ENCODE measurements at regions not wholly inside any gene's neighbourhood (a gene's known extent, or its start where the extent isn't known, plus 50 kb on each side); places are given as distances from the start of the nearest gene placed in this dataset.
A peak's percentile ranks its signal among the peaks of the same experiment; 100 is the strongest.

DNA sequence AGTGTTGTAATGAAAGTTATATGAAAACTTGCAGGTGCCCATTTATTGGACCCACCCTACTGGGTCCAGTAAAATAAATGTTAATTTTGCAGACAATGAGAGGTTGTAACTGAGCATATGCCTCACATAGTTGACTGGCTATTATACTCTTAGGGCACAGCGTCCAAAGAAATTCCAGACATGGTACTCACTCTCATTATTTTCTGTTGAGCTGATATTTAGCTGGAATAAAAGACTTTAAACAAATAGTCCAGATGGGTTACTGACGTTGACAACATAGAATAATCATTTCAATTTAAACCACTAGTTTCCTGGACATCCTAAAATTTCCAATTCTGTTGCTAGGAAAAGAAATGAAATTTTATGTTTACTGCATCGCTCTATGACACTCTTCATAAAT lies 174.5 kb downstream of the ZNF365 start:
- intact Hi-C loops (cut with micrococcal nuclease): no loop called here
- H3K27ac ChIP-seq (ENCODE audit: low read length): no peak overlapping the region
- peaks cover 7 to 16% of the 10 kb centered on the region in 2 donors for H3K27me3 Mint-ChIP-seq (ENCODE audit: low read depth in 2 of 2)
- H3K4me1 ChIP-seq (ENCODE audit: control insufficient read depth, insufficient read depth, low read length): no peaks in the 10 kb centered on the region
- no peak for DNase-seq
- H3K9me3 ChIP-seq (ENCODE audit: control insufficient read depth, insufficient read depth, low read length): no peaks in the 10 kb centered on the region
- no peaks in the 10 kb centered on the region for H3K27me3 ChIP-seq (ENCODE audit: control insufficient read depth, insufficient read depth, low read length)
- H3K4me3 ChIP-seq (ENCODE audit: low read length): no peak overlapping the region
- H3K9me3 Mint-ChIP-seq: no peaks in the 10 kb centered on the region
- ATAC-seq: no peak
- TF ChIP-seq, protein P1, sequence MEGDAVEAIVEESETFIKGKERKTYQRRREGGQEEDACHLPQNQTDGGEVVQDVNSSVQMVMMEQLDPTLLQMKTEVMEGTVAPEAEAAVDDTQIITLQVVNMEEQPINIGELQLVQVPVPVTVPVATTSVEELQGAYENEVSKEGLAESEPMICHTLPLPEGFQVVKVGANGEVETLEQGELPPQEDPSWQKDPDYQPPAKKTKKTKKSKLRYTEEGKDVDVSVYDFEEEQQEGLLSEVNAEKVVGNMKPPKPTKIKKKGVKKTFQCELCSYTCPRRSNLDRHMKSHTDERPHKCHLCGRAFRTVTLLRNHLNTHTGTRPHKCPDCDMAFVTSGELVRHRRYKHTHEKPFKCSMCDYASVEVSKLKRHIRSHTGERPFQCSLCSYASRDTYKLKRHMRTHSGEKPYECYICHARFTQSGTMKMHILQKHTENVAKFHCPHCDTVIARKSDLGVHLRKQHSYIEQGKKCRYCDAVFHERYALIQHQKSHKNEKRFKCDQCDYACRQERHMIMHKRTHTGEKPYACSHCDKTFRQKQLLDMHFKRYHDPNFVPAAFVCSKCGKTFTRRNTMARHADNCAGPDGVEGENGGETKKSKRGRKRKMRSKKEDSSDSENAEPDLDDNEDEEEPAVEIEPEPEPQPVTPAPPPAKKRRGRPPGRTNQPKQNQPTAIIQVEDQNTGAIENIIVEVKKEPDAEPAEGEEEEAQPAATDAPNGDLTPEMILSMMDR (IDR thresholded peaks at IDR 0.05): no peak
- no peaks in the 10 kb centered on the region for H3K4me1 Mint-ChIP-seq
- H3K4me3 Mint-ChIP-seq: no peak overlapping the region
- H3K36me3 ChIP-seq (ENCODE audit: control insufficient read depth, insufficient read depth, low read length): no peaks in the 10 kb centered on the region
- H3K27ac Mint-ChIP-seq: no peak overlapping the region
- 89% methylated on average over 1 of the region's 3 CpGs for WGBS (ENCODE audit: insufficient coverage)
- H3K36me3 Mint-ChIP-seq: no peaks in the 10 kb centered on the region

DNA sequence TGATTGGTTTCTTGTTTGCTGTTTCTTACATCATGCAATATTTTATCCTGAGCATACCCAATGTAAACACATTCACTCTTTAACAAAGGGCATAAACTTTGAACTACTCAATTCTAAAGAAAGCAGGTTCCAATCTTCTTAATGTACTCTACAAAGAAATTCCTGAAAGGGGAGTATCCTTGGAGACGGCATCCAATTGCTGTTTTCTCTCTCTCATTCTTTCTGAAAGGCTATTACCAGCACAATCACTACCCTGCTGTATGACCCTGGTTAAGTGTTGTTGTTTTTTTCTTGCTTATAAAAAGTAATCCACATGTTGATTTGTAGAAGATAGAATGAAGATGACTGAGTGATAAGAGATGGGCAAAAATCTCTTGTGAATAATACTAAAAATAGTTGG lies 176.0 kb downstream of the ZNF365 start:
- no CpG with 5 or more reads among the region's 1 CpG for WGBS (ENCODE audit: insufficient coverage)
- intact Hi-C loops (cut with micrococcal nuclease): no loop called here
- H3K36me3 ChIP-seq (ENCODE audit: control insufficient read depth, insufficient read depth, low read length): no peaks in the 10 kb centered on the region
- no peaks in the 10 kb centered on the region for H3K27me3 ChIP-seq (ENCODE audit: control insufficient read depth, insufficient read depth, low read length)
- peaks cover 7 to 22% of the 10 kb centered on the region in 2 donors for H3K27me3 Mint-ChIP-seq (ENCODE audit: low read depth in 2 of 2)
- no peak overlapping the region for H3K4me3 ChIP-seq (ENCODE audit: low read length)
- no peak overlapping the region for H3K27ac Mint-ChIP-seq
- H3K9me3 ChIP-seq (ENCODE audit: control insufficient read depth, insufficient read depth, low read length): no peaks in the 10 kb centered on the region
- H3K4me1 Mint-ChIP-seq: no peaks in the 10 kb centered on the region
- TF ChIP-seq, protein P1 (IDR thresholded peaks at IDR 0.05): no peak
- no peaks in the 10 kb centered on the region for H3K36me3 Mint-ChIP-seq
- no peak for ATAC-seq
- H3K9me3 Mint-ChIP-seq: no peaks in the 10 kb centered on the region
- no peaks in the 10 kb centered on the region for H3K4me1 ChIP-seq (ENCODE audit: control insufficient read depth, insufficient read depth, low read length)
- H3K27ac ChIP-seq (ENCODE audit: low read length): no peak overlapping the region
- no peak overlapping the region for H3K4me3 Mint-ChIP-seq
- DNase-seq: no peak

DNA sequence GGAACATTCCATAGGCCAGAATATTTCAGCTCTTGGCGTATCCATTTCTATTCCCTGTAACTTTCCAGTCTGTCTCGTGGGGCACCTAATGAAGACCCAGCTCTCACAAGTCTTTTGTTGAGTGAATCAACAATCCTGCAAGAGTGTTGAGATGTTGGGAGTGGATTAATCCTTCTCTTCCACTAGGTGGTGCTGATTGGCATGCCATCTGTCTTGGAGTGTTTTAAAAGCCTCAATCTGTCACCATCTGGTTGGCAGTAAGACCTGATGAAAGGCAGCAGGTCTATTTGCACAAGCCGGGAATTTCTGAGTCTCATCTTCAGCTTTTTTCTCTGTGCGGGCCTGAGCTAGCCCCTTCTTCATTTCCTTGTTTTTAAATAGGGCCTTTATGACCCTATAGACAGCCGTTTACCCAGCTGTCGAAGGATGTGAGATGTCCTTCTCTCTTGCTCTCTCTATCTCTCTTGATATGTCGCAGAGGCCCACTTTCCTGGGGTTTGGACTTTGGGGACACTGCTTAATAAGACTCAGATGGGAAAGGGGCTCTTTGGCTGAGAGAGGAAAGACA lies 180.5 kb downstream of the ZNF365 start:
- Mint-ChIP-seq H3K27ac (no peak overlapping the region), H3K4me3 (no peak overlapping the region), H3K4me1 (no peaks in the 10 kb centered on the region), H3K27me3 (ENCODE audit: low read depth in 2 of 2) (peaks cover 15 to 24% of the 10 kb centered on the region in 2 donors), H3K36me3 (no peaks in the 10 kb centered on the region), H3K9me3 (no peaks in the 10 kb centered on the region)
- TF ChIP-seq, protein P1 (IDR thresholded peaks at IDR 0.05): peak; percentile 40
- no peak overlapping the region for H3K27ac ChIP-seq (ENCODE audit: low read length)
- no peaks in the 10 kb centered on the region for H3K36me3 ChIP-seq (ENCODE audit: control insufficient read depth, insufficient read depth, low read length)
- DNase-seq: peak in 1 of 2 donors; percentile 54
- intact Hi-C loops (cut with micrococcal nuclease): no loop called here
- 67% methylated on average over 6 of the region's 7 CpGs for WGBS (ENCODE audit: insufficient coverage)
- no peak overlapping the region for H3K4me3 ChIP-seq (ENCODE audit: low read length)
- no peaks in the 10 kb centered on the region for H3K4me1 ChIP-seq (ENCODE audit: control insufficient read depth, insufficient read depth, low read length)
- H3K27me3 ChIP-seq (ENCODE audit: control insufficient read depth, insufficient read depth, low read length): peaks cover 2% of the 10 kb centered on the region
- no peaks in the 10 kb centered on the region for H3K9me3 ChIP-seq (ENCODE audit: control insufficient read depth, insufficient read depth, low read length)
- ATAC-seq: peak in 2 of 3 donors; percentile 50 to 74

All from natural killer cell (primary cell).